ENCODE measurements at regions not wholly inside any gene's neighbourhood (a gene's known extent, or its start where the extent isn't known, plus 50 kb on each side); places are given as distances from the start of the nearest gene placed in this dataset.

DNA sequence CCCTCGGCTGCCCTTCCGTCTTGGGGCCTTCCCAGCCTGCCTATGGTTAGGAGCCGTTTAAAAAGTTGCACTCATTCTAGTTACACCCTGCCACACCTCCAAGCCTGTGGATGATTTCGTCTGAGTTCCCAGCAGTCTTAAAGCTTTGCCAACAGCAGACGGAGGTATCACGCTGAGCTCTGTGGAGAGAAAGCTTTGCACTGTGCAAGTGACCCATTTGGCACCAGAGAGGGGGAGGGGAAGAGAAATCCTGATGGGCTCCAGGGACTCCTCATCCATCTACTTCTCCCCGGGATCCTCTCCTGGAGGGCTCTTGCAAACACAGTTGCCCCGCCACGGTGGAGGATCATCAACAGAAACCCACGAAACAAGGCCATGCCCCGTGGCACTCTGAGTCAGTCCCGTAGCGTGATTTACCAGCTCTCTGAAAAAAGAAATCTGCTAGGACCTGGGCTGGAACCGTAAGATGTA is 98.8 kb upstream of the CITED2 start:
- no peak overlapping the region for H3K4me3 ChIP-seq (ENCODE audit: low read depth, low read length)
- no peaks in the 10 kb centered on the region for H3K27me3 ChIP-seq (ENCODE audit: control insufficient read depth, insufficient read depth, low read length)
- no peaks in the 10 kb centered on the region for H3K36me3 ChIP-seq (ENCODE audit: control insufficient read depth, insufficient read depth, low read length)
- peaks cover 36% of the 10 kb centered on the region for H3K4me1 ChIP-seq (ENCODE audit: control insufficient read depth, insufficient read depth, low read length)
- H3K9ac ChIP-seq (ENCODE audit: low read depth, low read length): no peak overlapping the region
- H3K9me3 ChIP-seq (ENCODE audit: control insufficient read depth, insufficient read depth, low read length): no peaks in the 10 kb centered on the region

DNA sequence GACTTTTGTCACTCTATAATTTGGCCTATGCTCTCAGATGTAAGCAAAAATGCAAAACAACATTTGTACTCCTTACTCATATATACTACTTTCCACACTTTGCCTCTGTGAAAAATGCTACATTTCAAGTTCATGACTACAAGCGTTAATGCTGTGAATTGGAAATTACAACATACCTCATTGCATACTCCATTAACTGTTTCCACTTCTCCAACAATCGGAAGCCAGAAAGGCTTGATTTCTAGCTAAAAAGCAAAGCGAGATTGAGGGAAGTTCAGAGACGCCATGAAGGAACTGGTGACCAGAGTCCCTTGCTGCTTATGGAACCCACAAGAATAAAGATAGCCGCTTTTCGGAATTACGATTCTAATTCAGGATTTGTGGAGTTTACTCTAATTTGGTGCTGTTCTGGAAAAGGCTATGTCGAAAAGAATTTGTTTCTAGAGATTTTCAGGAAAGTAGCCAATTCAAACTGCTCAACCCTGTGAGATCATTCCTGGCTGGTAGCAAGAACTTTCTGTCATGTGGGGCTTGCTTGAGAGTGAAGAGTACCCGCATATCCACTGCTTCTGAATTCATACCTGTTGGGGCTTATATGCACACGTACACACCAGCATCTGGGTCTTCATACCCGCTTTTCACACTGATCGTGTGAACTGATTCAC is 98.0 kb upstream of the CITED2 start:
- H3K27me3 ChIP-seq (ENCODE audit: control insufficient read depth, insufficient read depth, low read length): no peaks in the 10 kb centered on the region
- H3K9me3 ChIP-seq (ENCODE audit: control insufficient read depth, insufficient read depth, low read length): no peaks in the 10 kb centered on the region
- no peaks in the 10 kb centered on the region for H3K36me3 ChIP-seq (ENCODE audit: control insufficient read depth, insufficient read depth, low read length)
- H3K4me3 ChIP-seq (ENCODE audit: low read depth, low read length): no peak overlapping the region
- H3K4me1 ChIP-seq (ENCODE audit: control insufficient read depth, insufficient read depth, low read length): peaks cover 33% of the 10 kb centered on the region
- no peak overlapping the region for H3K9ac ChIP-seq (ENCODE audit: low read depth, low read length)

- Histone ChIP-seq H3K9ac (ENCODE audit: low read depth, low read length) (no peak overlapping the region), H3K4me3 (ENCODE audit: low read depth, low read length) (no peak overlapping the region), H3K4me1 (ENCODE audit: control insufficient read depth, insufficient read depth, low read length) (peaks cover 26% of the 10 kb centered on the region), H3K27me3 (ENCODE audit: control insufficient read depth, insufficient read depth, low read length) (no peaks in the 10 kb centered on the region), H3K9me3 (ENCODE audit: control insufficient read depth, insufficient read depth, low read length) (no peaks in the 10 kb centered on the region), H3K36me3 (ENCODE audit: control insufficient read depth, insufficient read depth, low read length) (no peaks in the 10 kb centered on the region)
Measured at GRCh38 chr6:139470997-139471396, 96.5 kb upstream of the CITED2 start.

DNA sequence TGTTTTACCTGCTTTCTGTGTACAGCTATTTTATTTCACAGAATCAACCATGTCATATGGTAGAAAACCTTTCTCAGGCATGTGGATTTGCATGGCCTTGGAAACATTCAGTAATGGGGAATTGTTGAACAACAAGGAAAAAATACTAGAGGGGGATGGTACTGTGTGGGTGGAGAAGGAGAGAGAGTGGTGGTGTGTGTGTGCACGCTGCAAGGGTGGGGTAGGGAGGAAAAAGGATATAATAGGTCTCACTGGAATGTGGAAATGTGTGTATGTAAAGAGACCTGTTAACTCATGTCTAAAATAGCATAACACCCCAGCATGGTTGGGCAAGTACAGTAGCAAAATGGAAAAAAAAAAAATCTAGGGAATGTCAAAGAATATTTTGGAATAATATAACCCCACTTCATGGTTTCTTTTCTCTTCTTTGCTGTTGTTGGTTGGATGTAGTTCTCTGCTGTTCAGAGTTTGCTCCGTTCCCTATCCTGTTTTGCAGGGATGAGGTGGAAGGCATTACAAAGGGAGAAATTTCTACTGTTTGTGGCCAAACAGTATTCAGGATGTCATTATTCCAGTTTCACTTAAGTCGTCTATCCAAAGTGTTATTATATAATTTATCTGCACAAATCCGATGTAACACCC is 93.9 kb upstream of the CITED2 start:
- Histone ChIP-seq H3K4me1 (ENCODE audit: control insufficient read depth, insufficient read depth, low read length) (peaks cover 5% of the 10 kb centered on the region), H3K9ac (ENCODE audit: low read depth, low read length) (no peak overlapping the region), H3K36me3 (ENCODE audit: control insufficient read depth, insufficient read depth, low read length) (no peaks in the 10 kb centered on the region), H3K4me3 (ENCODE audit: low read depth, low read length) (no peak overlapping the region), H3K27me3 (ENCODE audit: control insufficient read depth, insufficient read depth, low read length) (no peaks in the 10 kb centered on the region), H3K9me3 (ENCODE audit: control insufficient read depth, insufficient read depth, low read length) (no peaks in the 10 kb centered on the region)

DNA sequence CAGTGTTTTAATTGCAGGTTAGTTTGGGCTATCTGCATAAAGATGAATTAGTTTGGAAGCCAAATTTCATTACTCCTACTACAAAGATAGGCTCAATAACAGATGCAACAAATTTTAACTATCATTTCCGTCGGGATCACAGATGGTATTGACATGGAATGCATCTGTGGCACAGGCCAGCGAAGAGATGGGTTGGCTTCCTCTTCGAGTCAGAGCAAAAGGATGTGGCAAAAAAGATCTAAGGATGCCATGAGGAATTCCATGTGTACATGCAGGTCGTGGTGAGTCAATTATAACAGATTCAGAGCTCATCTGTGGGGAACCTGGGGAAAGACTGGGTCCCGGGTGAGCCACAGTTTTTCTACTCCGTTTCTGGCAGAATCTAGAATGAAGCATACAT is 83.0 kb upstream of the CITED2 start:
- H3K27me3 ChIP-seq (ENCODE audit: control insufficient read depth, insufficient read depth, low read length): no peaks in the 10 kb centered on the region
- no peaks in the 10 kb centered on the region for H3K36me3 ChIP-seq (ENCODE audit: control insufficient read depth, insufficient read depth, low read length)
- H3K4me3 ChIP-seq (ENCODE audit: low read depth, low read length): no peak overlapping the region
- no peak overlapping the region for H3K9ac ChIP-seq (ENCODE audit: low read depth, low read length)
- no peaks in the 10 kb centered on the region for H3K4me1 ChIP-seq (ENCODE audit: control insufficient read depth, insufficient read depth, low read length)
- H3K9me3 ChIP-seq (ENCODE audit: control insufficient read depth, insufficient read depth, low read length): no peaks in the 10 kb centered on the region

- no peak overlapping the region for H3K4me3 ChIP-seq (ENCODE audit: low read depth, low read length)
- no peak overlapping the region for H3K9ac ChIP-seq (ENCODE audit: low read depth, low read length)
- H3K4me1 ChIP-seq (ENCODE audit: control insufficient read depth, insufficient read depth, low read length): no peaks in the 10 kb centered on the region
- H3K27me3 ChIP-seq (ENCODE audit: control insufficient read depth, insufficient read depth, low read length): no peaks in the 10 kb centered on the region
- H3K36me3 ChIP-seq (ENCODE audit: control insufficient read depth, insufficient read depth, low read length): no peaks in the 10 kb centered on the region
- H3K9me3 ChIP-seq (ENCODE audit: control insufficient read depth, insufficient read depth, low read length): no peaks in the 10 kb centered on the region
Measured at GRCh38 chr6:139452148-139452876, 77.9 kb upstream of the CITED2 start.

GRCh38 chr6:139449611-139450000 is 75.2 kb upstream of the CITED2 start:
- H3K4me3 ChIP-seq (ENCODE audit: low read depth, low read length): no peak overlapping the region
- no peaks in the 10 kb centered on the region for H3K9me3 ChIP-seq (ENCODE audit: control insufficient read depth, insufficient read depth, low read length)
- no peaks in the 10 kb centered on the region for H3K27me3 ChIP-seq (ENCODE audit: control insufficient read depth, insufficient read depth, low read length)
- no peaks in the 10 kb centered on the region for H3K36me3 ChIP-seq (ENCODE audit: control insufficient read depth, insufficient read depth, low read length)
- no peaks in the 10 kb centered on the region for H3K4me1 ChIP-seq (ENCODE audit: control insufficient read depth, insufficient read depth, low read length)
- H3K9ac ChIP-seq (ENCODE audit: low read depth, low read length): no peak overlapping the region

GRCh38 chr6:139448998-139449610 is 74.7 kb upstream of the CITED2 start:
- H3K36me3 ChIP-seq (ENCODE audit: control insufficient read depth, insufficient read depth, low read length): no peaks in the 10 kb centered on the region
- no peaks in the 10 kb centered on the region for H3K9me3 ChIP-seq (ENCODE audit: control insufficient read depth, insufficient read depth, low read length)
- H3K4me3 ChIP-seq (ENCODE audit: low read depth, low read length): no peak overlapping the region
- no peak overlapping the region for H3K9ac ChIP-seq (ENCODE audit: low read depth, low read length)
- H3K27me3 ChIP-seq (ENCODE audit: control insufficient read depth, insufficient read depth, low read length): no peaks in the 10 kb centered on the region
- no peaks in the 10 kb centered on the region for H3K4me1 ChIP-seq (ENCODE audit: control insufficient read depth, insufficient read depth, low read length)

GRCh38 chr6:139448051-139448649 is 73.7 kb upstream of the CITED2 start:
- Histone ChIP-seq H3K36me3 (ENCODE audit: control insufficient read depth, insufficient read depth, low read length) (no peaks in the 10 kb centered on the region), H3K27me3 (ENCODE audit: control insufficient read depth, insufficient read depth, low read length) (no peaks in the 10 kb centered on the region), H3K9ac (ENCODE audit: low read depth, low read length) (no peak overlapping the region), H3K9me3 (ENCODE audit: control insufficient read depth, insufficient read depth, low read length) (no peaks in the 10 kb centered on the region), H3K4me1 (ENCODE audit: control insufficient read depth, insufficient read depth, low read length) (peaks cover 3% of the 10 kb centered on the region), H3K4me3 (ENCODE audit: low read depth, low read length) (no peak overlapping the region)

- Histone ChIP-seq H3K9ac (ENCODE audit: low read depth, low read length) (no peak overlapping the region), H3K9me3 (ENCODE audit: control insufficient read depth, insufficient read depth, low read length) (no peaks in the 10 kb centered on the region), H3K4me3 (ENCODE audit: low read depth, low read length) (no peak overlapping the region), H3K27me3 (ENCODE audit: control insufficient read depth, insufficient read depth, low read length) (no peaks in the 10 kb centered on the region), H3K36me3 (ENCODE audit: control insufficient read depth, insufficient read depth, low read length) (no peaks in the 10 kb centered on the region), H3K4me1 (ENCODE audit: control insufficient read depth, insufficient read depth, low read length) (peaks cover 3% of the 10 kb centered on the region)
Measured at GRCh38 chr6:139447656-139447975, 73.2 kb upstream of the CITED2 start.

GRCh38 chr6:139446768-139447655 is 72.6 kb upstream of the CITED2 start:
- Histone ChIP-seq H3K4me1 (ENCODE audit: control insufficient read depth, insufficient read depth, low read length) (peaks cover 3% of the 10 kb centered on the region), H3K9me3 (ENCODE audit: control insufficient read depth, insufficient read depth, low read length) (no peaks in the 10 kb centered on the region), H3K9ac (ENCODE audit: low read depth, low read length) (no peak overlapping the region), H3K36me3 (ENCODE audit: control insufficient read depth, insufficient read depth, low read length) (no peaks in the 10 kb centered on the region), H3K4me3 (ENCODE audit: low read depth, low read length) (no peak overlapping the region), H3K27me3 (ENCODE audit: control insufficient read depth, insufficient read depth, low read length) (no peaks in the 10 kb centered on the region)
